GM19351 (cell line): ENCODE measurements at regions not wholly inside any gene's neighbourhood (a gene's known extent, or its start where the extent isn't known, plus 50 kb on each side); places are given as distances from the start of the nearest gene placed in this dataset.
A peak's percentile ranks its signal among the peaks of the same experiment; 100 is the strongest.

ENCODE experiments used
- ATAC-seq: cut with Tn5 transposase; IDR thresholded peaks from one replicate; pipeline ENCODE4 v1.9.1; 2021; ENCODE audit warnings: mild to moderate bottlenecking, moderate library complexity; ENCODE audit not compliant: unreplicated experiment

DNA sequence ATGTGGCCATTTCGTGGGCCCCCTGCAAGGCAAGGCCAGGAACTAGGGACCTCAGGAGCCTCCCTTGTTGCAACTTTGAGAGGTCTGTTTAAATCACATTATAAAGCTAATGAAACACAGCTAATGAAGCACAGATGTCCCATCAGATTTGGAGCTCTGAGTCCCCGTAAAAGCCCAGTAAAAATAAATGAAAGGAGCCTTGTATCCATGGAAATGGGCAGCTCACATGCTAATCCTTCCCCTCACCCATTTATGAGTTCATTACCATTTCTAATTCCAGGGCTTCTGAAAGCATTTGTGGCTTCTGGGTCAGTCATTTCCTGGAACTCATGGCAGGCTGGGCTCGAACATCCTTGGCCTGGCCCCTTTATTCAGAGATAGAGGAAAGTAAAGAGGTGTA is 274.8 kb downstream of the SS18 start:
- no peak for ATAC-seq

GRCh38 chr18:25814841-25815458 is 275.5 kb downstream of the SS18 start:
- peak; percentile 87 for ATAC-seq

- ATAC-seq = no peak
Observed at GRCh38 chr18:25813110-25813509, 277.3 kb downstream of the SS18 start.

DNA sequence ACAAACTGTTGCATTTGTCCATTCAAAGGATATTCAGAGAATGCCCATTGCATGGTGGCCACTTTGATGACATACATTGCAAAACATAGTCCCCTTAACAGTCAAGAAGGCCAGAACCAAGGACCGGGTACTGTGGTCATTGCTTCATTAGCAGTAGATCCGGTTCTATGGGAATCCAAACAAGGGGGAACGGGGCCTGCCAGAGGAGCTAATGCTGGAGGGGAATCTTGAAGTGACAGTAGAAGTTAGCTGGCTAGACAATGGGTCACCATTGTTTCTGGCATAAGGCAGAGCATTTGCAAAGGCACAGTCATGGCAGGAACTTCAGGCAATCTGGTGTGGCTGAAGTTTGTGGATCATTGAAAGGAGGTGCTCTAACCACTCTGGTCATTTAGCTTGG is 279.7 kb downstream of the SS18 start:
- no peak for ATAC-seq

DNA sequence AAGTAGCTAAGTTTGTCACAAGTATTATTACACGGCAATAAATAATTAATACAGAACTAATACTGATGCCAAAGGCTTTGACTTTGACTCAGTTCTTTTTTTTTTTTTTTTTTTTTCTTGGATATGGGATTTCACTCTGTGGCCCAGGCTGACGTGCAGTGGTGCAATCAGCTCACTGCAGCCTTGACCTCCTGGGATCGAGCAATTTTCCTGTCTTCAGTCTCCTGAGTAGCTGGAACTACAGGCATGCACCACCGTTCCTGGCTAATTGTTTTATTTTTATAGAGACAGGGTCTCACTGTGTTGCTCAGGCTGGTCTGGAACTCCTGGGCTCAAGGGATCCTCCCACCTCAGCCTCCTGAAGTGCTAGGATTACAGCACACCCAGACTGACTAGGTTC is 284.5 kb downstream of the SS18 start:
- ATAC-seq = no peak

DNA sequence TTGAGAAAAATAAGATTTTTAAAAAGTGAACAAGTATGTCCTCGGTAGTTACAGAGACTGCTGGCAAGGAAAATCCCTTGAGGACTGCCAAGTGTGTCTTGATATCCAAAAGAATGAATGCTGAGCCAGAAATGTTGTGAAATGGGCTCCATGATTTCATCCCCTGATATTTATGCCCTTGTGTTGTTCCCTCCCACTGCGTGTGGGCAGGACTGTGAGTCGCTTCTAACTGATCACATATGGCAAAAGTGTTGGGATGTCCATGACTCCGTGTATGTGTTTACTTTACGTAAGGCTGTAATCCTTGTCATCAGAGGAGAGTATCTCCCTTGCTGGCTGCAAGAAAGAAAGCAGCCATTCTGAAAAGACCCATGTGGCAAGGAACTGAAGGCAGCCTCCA is 285.1 kb downstream of the SS18 start:
- no peak for ATAC-seq

DNA sequence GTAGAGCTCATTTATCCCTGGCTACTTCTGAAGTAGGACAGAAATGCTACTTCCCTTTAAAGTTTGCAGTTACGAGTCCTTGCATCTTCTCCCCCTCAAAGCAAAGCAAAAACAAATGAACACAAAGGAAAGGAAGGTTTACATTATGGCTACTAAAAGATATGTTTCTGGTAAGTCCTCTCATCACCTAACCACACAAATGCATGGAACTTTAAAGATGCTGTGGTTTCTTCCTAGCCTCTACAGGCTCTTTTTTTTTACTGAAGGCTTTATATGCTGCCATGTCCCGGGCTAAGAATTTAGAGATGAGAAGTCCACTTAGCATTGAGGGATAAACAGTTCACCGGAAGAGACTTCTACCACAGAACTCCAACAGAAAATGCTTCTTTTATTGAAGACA is 291.2 kb downstream of the SS18 start:
- no peak for ATAC-seq

- no peak for ATAC-seq
Observed at GRCh38 chr18:25798046-25798445, 292.4 kb downstream of the SS18 start.

DNA sequence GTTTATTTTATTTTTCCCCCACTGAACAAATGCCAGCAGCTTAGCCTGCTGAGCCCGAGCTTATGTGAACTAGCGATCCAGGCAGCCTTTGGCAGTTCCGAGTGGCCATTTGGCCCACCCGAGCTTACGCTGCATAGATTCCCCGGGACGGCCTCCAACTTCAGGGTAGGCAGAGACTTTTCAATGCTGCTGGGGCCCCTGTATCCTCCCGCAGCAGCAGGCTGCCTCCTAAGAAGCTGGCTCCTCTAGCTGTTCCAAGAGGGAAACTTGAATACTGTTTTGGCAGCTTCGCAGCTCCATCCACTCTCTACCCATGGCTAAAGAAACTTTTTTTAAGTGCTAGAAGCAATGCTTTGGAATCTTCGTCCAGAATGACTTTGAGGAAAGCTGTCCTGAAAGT is 295.2 kb downstream of the SS18 start:
- ATAC-seq = no peak

GRCh38 chr18:25787276-25787675 is 303.1 kb downstream of the SS18 start:
- no peak for ATAC-seq

GRCh38 chr18:25786758-25787157 is 303.7 kb downstream of the SS18 start:
- no peak for ATAC-seq

DNA sequence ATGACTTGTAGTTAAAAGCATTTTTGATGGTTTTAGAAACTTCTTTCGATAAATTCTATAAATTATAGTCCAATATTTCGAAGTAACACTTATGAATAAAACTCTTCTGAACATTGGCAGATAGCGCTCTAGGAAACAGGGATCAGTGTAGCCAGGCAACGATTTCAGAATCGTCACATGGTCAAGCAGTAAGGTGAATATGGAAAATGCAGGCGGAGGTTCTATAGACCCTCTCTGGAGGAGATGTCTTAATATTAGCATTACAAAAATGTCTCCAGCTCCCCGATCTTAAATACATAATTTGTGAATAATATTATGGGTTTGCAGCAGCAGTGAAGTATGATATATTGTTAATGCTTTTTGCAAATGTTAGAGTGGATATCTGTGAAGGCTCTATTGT is 310.3 kb downstream of the SS18 start:
- ATAC-seq = no peak

DNA sequence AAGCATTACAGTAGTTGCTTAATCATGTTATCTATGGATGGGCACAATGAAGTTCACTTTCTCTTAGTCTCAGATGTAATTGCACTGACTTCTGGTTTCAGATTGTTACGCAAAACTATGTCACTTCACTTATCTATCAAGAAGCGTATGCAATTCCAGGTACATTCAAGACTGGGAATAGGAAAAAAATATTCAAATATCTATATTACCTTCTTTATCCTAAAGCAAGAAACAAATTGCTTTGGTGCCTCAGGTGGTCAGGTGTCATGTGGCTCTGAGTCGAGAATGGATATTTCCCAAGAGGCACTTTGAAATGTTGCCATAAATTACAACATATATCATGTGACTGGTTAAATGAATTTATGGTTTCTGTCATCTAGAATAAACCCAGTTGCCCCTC is 318.6 kb downstream of the SS18 start:
- ATAC-seq = no peak

DNA sequence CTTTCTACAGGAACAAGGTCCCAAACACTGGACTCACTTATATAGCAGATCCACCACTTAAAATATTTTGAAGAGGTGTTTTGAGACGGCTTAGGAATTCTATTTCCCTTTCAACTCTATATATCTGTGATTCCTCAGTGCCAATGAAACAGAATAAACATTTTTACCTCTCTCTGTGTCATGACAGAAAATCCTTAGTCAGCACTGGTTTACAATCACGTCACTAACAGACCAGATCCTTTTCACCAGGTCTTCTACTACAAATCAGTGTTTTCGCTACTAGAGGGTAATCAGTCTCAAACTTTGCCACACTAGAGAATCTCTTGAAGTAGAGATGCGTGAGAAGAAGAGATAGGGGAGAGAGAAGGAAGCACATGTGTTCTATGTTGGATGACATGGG is 325.6 kb downstream of the SS18 start:
- no peak for ATAC-seq

- ATAC-seq = no peak
Observed at GRCh38 chr18:25759111-25759510, 331.3 kb downstream of the SS18 start.

- ATAC-seq = no peak
Observed at GRCh38 chr18:25743646-25744151, 346.7 kb downstream of the SS18 start.

DNA sequence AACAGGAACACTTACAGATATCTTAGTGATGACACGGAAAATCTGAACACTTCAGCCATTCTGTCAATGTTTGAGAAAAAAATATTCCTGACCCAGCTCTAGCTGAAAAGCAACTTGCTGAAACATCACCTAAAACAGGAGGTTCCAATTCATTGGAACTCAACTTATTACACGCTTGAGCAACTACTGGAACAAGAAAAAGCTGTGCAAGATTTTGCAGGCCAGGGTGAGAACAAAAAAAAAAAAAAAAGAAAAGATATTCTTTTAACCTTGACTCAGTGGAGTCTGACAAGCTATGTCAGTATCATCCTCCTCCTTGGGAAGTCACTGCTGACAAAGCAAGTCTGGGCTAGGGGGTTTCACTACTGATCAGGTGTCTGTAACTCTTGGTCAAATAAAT is 351.0 kb downstream of the SS18 start:
- no peak for ATAC-seq

GRCh38 chr18:25737710-25738311 is 352.6 kb downstream of the SS18 start:
- ATAC-seq = no peak

DNA sequence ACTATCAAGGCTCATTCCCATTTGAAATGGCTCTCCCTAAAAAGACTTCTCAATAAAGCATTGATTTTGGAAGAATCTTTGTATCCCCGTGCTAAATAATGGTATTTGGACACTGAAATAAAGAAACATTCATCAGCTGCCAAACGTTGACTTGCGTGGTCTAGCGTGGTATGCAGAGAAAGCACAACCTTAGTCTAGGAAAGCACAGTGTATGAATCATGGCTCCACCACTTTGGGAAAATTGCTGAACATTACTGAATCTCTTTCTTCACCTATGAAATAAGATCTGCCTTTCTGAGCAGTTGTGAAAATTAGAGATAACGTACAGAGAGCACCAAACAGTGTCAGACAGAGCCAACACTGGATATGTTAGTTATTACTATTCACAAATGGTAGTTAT is 353.9 kb downstream of the SS18 start:
- no peak for ATAC-seq

GRCh38 chr18:25735459-25735858 is 355.0 kb downstream of the SS18 start:
- no peak for ATAC-seq

DNA sequence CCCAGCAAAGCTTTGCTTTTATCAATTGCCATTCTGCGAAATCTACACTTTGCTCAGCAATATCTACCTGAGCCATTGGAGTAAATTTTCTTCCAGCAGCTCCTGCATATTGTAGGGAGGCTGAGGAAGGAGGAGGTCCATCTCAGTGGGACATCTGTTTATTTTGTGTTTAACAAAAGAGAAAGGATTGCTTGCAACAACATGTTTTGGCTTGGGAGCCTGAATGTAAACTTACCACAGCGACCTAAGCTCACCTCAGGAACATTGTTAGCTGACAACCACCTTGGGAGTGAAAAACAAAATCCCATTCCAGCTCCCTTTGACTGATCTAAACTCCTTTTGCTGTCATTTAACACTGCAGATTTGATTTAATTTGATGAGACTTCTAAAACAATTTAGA is 356.1 kb downstream of the SS18 start:
- ATAC-seq = no peak

DNA sequence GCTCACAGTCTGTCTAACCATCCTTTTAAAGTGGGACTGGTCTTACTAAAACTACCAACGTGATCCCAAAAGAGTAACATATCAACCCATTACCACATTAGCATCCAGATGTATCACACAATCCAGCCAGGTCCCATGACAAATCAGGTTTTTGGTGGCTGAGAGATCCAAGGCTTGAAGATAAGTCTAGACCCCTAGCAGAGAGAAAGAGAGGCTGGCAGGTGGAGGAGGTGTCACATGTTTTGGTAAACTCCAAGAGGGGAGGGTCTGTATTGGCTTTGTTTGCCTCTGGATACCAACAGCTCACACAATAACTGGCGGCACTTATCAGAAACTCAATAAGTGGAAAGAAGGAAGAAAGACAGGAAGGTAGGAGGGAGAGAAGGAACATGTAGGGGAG is 357.6 kb downstream of the SS18 start:
- ATAC-seq = no peak

DNA sequence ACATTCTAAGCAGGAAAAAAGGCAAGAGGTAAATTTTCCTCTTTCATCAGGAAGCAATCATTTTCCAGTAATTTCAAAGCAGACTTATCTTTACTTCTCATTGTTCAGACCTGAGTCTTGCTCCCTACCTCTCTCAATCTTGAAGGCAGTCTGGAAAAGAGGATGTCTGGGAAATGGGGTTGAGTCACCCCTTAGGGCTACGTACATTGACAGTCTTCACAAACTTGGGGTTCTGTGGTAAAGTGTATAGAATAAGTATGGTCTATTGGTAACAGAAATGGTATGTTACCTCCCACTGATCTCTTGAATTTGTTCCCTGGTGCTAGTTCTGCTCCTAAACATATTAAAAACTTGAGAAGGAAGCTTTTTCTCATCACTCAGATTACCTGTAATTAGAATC is 361.3 kb downstream of the SS18 start:
- no peak for ATAC-seq
